ENCODE measurements at regions not wholly inside any gene's neighbourhood (a gene's known extent, or its start where the extent isn't known, plus 50 kb on each side); places are given as distances from the start of the nearest gene placed in this dataset.

DNA sequence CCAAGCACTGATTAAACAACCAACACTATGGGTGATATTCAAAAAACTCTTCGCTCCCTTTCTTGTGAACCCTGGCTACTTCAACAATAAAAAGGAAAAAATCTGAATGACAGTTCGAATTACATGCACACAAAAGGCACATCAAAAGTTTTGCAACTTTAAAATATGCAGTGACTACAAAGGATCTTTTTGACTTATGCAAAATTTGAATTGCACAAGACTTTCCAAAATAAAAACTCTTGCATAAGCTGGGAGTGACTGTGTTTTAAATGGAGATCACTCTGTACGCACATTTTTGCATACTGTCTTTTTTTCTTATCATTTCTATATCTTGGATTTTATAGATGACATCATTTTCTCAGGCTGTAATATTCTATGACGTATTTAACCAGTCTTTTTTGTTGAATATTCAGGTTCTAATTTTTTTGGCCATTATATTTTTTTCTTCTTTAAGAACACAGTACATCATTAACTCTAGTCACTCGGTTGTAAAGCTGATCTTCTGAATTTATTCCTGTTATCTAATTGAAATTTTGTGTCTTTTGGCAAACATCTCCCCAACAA is 667.6 kb upstream of the TBX3 start:
- Histone ChIP-seq H3K4me3 (no peak overlapping the region), H4K20me1 (no peaks in the 10 kb centered on the region), H3K4me1 (peaks cover 0 to 29% (median 0%) of the 10 kb centered on the region in 10 experiments; a peak in 5 of 20 replicates), H3K27me3 (no peaks in the 10 kb centered on the region), H3K36me3 (no peaks in the 10 kb centered on the region), H3K9ac (no peak overlapping the region), H3K27ac (no peak overlapping the region), H3K4me2 (peak overlapping the region in 1 of 11 experiments; percentile 38; a peak in 1 of 22 replicates), H3K9me3 (replicated peaks in 1 of 11) (peaks cover 0 to 6% (median 0%) of the 10 kb centered on the region in 11 experiments; a peak in 1 of 22 replicates)
- no peak for TF ChIP-seq Cebpa-rat (IDR thresholded peaks at IDR 0.05)

DNA sequence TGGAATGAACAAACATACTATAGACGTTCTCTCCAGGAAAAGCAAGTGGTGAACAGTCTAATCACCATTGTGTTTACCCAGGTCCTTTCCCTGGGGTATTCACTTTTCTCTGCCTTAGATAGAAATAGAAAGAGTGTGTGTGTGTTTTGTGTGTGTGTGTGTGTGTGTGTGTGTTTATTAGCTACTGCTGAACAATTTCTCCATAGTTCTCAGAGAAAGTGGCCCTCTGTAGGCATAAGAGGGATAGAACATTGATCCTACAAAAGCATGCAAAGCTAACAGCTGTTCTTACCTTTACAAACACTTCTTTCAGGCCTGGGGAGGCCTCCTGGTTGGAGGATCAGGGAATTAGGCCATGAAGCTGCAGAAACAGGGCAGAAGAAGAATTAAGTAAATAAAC is 665.7 kb upstream of the TBX3 start:
- Histone ChIP-seq H3K27ac (no peak overlapping the region), H3K4me2 (no peak overlapping the region), H4K20me1 (no peaks in the 10 kb centered on the region), H3K9me3 (replicated peaks in 1 of 11) (no peaks in the 10 kb centered on the region), H3K36me3 (no peaks in the 10 kb centered on the region), H3K9ac (no peak overlapping the region), H3K4me3 (no peak overlapping the region), H3K4me1 (peaks cover 0 to 29% (median 0%) of the 10 kb centered on the region in 10 experiments; a peak in 5 of 20 replicates), H3K27me3 (no peaks in the 10 kb centered on the region)
- no peak for TF ChIP-seq Cebpa-rat (IDR thresholded peaks at IDR 0.05)

GRCh38 chr12:115348301-115348700 is 664.3 kb upstream of the TBX3 start:
- no peak overlapping the region for H3K9ac ChIP-seq
- no peak for TF ChIP-seq Cebpa-rat (IDR thresholded peaks at IDR 0.05)
- peaks cover 0 to 5% (median 3%) of the 10 kb centered on the region in 11 experiments; a peak in 15 of 22 replicates for H3K9me3 ChIP-seq (replicated peaks in 1 of 11)
- H3K27ac ChIP-seq: no peak overlapping the region
- no peaks in the 10 kb centered on the region for H4K20me1 ChIP-seq
- H3K4me2 ChIP-seq: no peak overlapping the region
- peaks cover 0 to 16% (median 0%) of the 10 kb centered on the region in 10 experiments; a peak in 2 of 20 replicates for H3K4me1 ChIP-seq
- no peak overlapping the region for H3K4me3 ChIP-seq
- no peaks in the 10 kb centered on the region for H3K27me3 ChIP-seq
- no peaks in the 10 kb centered on the region for H3K36me3 ChIP-seq

- Histone ChIP-seq H3K27ac (no peak overlapping the region), H3K4me2 (no peak overlapping the region), H4K20me1 (no peaks in the 10 kb centered on the region), H3K36me3 (no peaks in the 10 kb centered on the region), H3K4me1 (peaks cover 0 to 19% (median 0%) of the 10 kb centered on the region in 10 experiments; a peak in 4 of 20 replicates), H3K4me3 (no peak overlapping the region), H3K9me3 (replicated peaks in 1 of 11) (peaks cover 9 to 23% (median 14%) of the 10 kb centered on the region in 11 experiments), H3K9ac (no peak overlapping the region), H3K27me3 (no peaks in the 10 kb centered on the region)
- TF ChIP-seq Cebpa-rat (IDR thresholded peaks at IDR 0.05): no peak
These were observed 659.6 kb upstream of the TBX3 start for GRCh38 chr12:115343601-115344000.

DNA sequence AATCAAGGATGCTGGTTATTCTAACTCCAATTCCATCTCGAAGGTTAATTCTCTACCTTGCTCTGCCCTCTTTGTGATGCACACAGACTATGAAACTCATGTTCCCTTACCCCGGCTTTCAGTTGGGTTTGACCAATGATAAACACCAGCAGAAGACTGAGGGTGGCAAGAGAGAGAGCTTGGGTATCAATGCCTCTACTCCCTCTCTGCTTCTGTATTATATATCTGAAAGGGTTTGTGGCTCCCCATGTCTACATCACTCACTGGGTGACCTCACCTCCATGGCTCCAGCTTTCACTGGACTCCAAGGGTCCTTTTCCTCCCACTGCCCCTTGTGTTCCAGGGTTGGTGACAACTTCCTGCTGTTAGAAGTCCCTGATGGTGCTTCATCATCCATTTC is 659.0 kb upstream of the TBX3 start:
- no peak overlapping the region for H3K27ac ChIP-seq

GRCh38 chr12:115341442-115341841 is 657.5 kb upstream of the TBX3 start:
- H3K27me3 ChIP-seq: no peaks in the 10 kb centered on the region
- TF ChIP-seq Cebpa-rat (IDR thresholded peaks at IDR 0.05): no peak
- H3K9me3 ChIP-seq (replicated peaks in 1 of 11): peaks cover 9 to 23% (median 14%) of the 10 kb centered on the region in 11 experiments
- no peaks in the 10 kb centered on the region for H4K20me1 ChIP-seq
- H3K4me1 ChIP-seq: peaks cover 0 to 36% (median 0%) of the 10 kb centered on the region in 10 experiments; a peak in 4 of 20 replicates
- peak overlapping the region in 2 of 11 experiments; percentile 31 to 44; a peak in 4 of 22 replicates for H3K4me2 ChIP-seq
- no peaks in the 10 kb centered on the region for H3K36me3 ChIP-seq
- H3K9ac ChIP-seq: no peak overlapping the region
- H3K27ac ChIP-seq: peak overlapping the region in 3 of 11 experiments; percentile 36 to 67 (median 51); a peak in 3 of 22 replicates
- H3K4me3 ChIP-seq: no peak overlapping the region

More for the DNA sequence above, 659.0 kb upstream of the TBX3 start:
- Histone ChIP-seq H3K36me3 (no peaks in the 10 kb centered on the region), H3K27me3 (no peaks in the 10 kb centered on the region), H3K4me1 (peaks cover 0 to 24% (median 0%) of the 10 kb centered on the region in 10 experiments; a peak in 4 of 20 replicates), H3K9ac (no peak overlapping the region), H4K20me1 (no peaks in the 10 kb centered on the region), H3K4me2 (no peak overlapping the region), H3K4me3 (no peak overlapping the region), H3K9me3 (replicated peaks in 1 of 11) (peaks cover 9 to 23% (median 14%) of the 10 kb centered on the region in 11 experiments)
- TF ChIP-seq Cebpa-rat (IDR thresholded peaks at IDR 0.05): no peak

DNA sequence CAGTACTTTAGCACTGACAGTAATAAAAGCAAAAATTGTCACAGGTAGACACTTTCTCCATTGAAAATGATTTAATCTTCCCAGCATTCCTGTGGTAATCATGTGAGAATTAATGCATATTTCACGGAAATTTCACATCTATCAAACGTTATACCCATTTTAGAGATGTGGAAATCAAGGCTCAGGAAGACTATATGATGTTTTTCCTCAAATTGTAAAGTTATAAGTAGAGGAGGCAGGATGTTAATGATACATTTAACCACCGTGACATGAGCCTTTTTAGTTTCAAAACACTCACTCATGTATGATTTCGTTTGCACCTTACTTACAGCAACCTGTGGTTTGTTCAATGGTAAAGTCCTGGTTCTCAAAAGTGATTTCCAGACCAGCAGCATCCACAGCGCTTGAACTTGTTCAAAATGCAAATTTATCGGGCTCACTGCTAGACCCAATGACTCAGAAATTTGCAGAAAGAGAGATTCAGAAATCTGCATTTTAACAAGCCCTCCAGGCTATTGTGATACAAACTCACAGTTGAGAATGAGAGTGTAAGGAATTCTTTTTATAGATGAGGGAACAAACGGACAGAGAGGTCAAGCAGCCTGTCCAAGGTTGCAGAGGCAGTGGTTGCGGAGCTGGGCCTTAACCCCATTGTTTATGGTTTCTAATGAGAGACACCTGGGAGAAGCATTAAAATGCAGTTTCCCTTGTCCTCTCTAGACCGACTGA is 654.8 kb upstream of the TBX3 start:
- H4K20me1 ChIP-seq: no peaks in the 10 kb centered on the region
- H3K9ac ChIP-seq: no peak overlapping the region
- no peak overlapping the region for H3K4me3 ChIP-seq
- H3K9me3 ChIP-seq (replicated peaks in 1 of 11): peaks cover 9 to 23% (median 13%) of the 10 kb centered on the region in 11 experiments
- no peaks in the 10 kb centered on the region for H3K27me3 ChIP-seq
- H3K36me3 ChIP-seq: no peaks in the 10 kb centered on the region
- H3K4me2 ChIP-seq: no peak overlapping the region
- no peak overlapping the region for H3K27ac ChIP-seq
- peaks cover 0 to 36% (median 0%) of the 10 kb centered on the region in 10 experiments; a peak in 4 of 20 replicates for H3K4me1 ChIP-seq
- no peak for TF ChIP-seq Cebpa-rat (IDR thresholded peaks at IDR 0.05)

DNA sequence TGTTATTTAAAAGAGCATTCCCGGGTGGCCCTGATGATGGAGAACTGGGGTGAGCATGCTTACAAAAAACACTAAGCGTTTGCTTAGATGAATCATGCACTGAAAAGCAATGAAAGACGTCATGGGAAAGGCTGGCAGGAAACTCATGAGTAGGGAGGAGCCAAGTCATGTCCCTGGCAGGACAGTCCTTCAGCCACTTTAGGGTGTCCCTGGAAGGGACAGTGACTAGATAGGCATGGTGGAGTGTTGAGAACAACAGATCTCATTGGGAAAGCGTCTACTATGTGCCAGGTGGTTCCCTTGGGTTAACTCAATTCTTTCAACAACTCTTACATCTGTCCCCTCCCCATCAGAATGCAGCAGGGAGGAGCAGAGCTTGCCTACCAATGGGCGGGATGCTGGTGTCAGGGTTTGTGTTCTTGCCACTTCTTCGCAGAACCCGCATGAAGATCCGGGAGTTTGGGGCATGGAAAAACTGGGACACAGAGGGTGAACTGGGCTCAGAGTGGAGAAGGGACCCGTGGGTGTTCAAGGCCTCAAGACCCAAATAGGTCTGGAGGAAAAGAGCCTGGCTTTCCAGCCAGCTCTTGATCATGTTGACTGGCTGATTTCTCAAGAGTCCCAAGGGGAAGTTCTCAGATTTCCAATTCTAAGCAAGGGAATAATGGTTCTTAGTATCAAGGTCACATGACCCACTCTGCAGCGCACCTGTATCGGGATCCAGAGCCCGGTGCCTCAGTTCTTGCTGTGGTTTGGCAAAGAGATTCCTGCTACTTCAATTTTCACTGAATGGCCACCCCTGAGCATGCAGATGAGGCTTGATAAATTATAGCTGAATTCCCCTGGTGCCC is 653.9 kb upstream of the TBX3 start:
- Histone ChIP-seq H3K4me2 (peak overlapping the region in 2 of 11 experiments; percentile 18 to 53; a peak in 2 of 22 replicates), H3K27ac (peak overlapping the region in 1 of 11 experiments; percentile 8; a peak in 1 of 22 replicates)

More for the DNA sequence above, 653.9 kb upstream of the TBX3 start:
- Histone ChIP-seq H4K20me1 (no peaks in the 10 kb centered on the region), H3K4me1 (peaks cover 0 to 36% (median 0%) of the 10 kb centered on the region in 10 experiments; a peak in 4 of 20 replicates), H3K9me3 (replicated peaks in 1 of 11) (peaks cover 4 to 16% (median 8%) of the 10 kb centered on the region in 11 experiments; a peak in 21 of 22 replicates), H3K9ac (no peak overlapping the region), H3K4me3 (no peak overlapping the region), H3K36me3 (no peaks in the 10 kb centered on the region), H3K27me3 (no peaks in the 10 kb centered on the region)
- no peak for TF ChIP-seq Cebpa-rat (IDR thresholded peaks at IDR 0.05)

Measured in BLaER1 treated with 17β-estradiol and CSF1 and Interleukin-3, amounts not matched to agents 10 nM and 100 nM (cell line).